ENCODE measurements at regions not wholly inside any gene's neighbourhood (a gene's known extent, or its start where the extent isn't known, plus 50 kb on each side); places are given as distances from the start of the nearest gene placed in this dataset.

GRCh38 chr2:220509096-220509757, 881.8 kb downstream of the SLC4A3 start:
- no peaks in the 10 kb centered on the region for H3K9me3 Mint-ChIP-seq (ENCODE audit: low read depth)
- H3K36me3 Mint-ChIP-seq (ENCODE audit: insufficient read depth): no peaks in the 10 kb centered on the region
- no peak for TF ChIP-seq CTCF (IDR thresholded peaks at IDR 0.05; ENCODE audit: unreplicated experiment)
- no peak for DNase-seq (ENCODE audit: low spot score, unreplicated experiment)
- H3K4me1 Mint-ChIP-seq (ENCODE audit: low read depth): peaks cover 6% of the 10 kb centered on the region
- H3K4me3 Mint-ChIP-seq (ENCODE audit: low read depth): no peak overlapping the region
- H3K27ac Mint-ChIP-seq: no peak overlapping the region
- no peaks in the 10 kb centered on the region for H3K27me3 Mint-ChIP-seq

- TF ChIP-seq CTCF (IDR thresholded peaks at IDR 0.05; ENCODE audit: unreplicated experiment): no peak
- Mint-ChIP-seq H3K27me3 (no peaks in the 10 kb centered on the region), H3K9me3 (ENCODE audit: low read depth) (no peaks in the 10 kb centered on the region), H3K27ac (no peak overlapping the region), H3K36me3 (ENCODE audit: insufficient read depth) (no peaks in the 10 kb centered on the region), H3K4me1 (ENCODE audit: low read depth) (peaks cover 4% of the 10 kb centered on the region), H3K4me3 (ENCODE audit: low read depth) (no peak overlapping the region)
- no peak for DNase-seq (ENCODE audit: low spot score, unreplicated experiment)
Measured at GRCh38 chr2:220509966-220510365, 882.5 kb downstream of the SLC4A3 start.

- no peak overlapping the region for H3K27ac Mint-ChIP-seq
- H3K4me3 Mint-ChIP-seq (ENCODE audit: low read depth): no peak overlapping the region
- DNase-seq (ENCODE audit: low spot score, unreplicated experiment): no peak
- no peaks in the 10 kb centered on the region for H3K9me3 Mint-ChIP-seq (ENCODE audit: low read depth)
- no peak for TF ChIP-seq CTCF (IDR thresholded peaks at IDR 0.05; ENCODE audit: unreplicated experiment)
- no peaks in the 10 kb centered on the region for H3K27me3 Mint-ChIP-seq
- H3K36me3 Mint-ChIP-seq (ENCODE audit: insufficient read depth): no peaks in the 10 kb centered on the region
- no peaks in the 10 kb centered on the region for H3K4me1 Mint-ChIP-seq (ENCODE audit: low read depth)
Measured at GRCh38 chr2:220510668-220511067, 883.2 kb downstream of the SLC4A3 start.

- Mint-ChIP-seq H3K4me3 (ENCODE audit: low read depth) (no peak overlapping the region), H3K27ac (no peak overlapping the region), H3K36me3 (ENCODE audit: insufficient read depth) (no peaks in the 10 kb centered on the region), H3K9me3 (ENCODE audit: low read depth) (no peaks in the 10 kb centered on the region), H3K4me1 (ENCODE audit: low read depth) (peaks cover 1% of the 10 kb centered on the region), H3K27me3 (no peaks in the 10 kb centered on the region)
- no peak for TF ChIP-seq CTCF (IDR thresholded peaks at IDR 0.05; ENCODE audit: unreplicated experiment)
- no peak for DNase-seq (ENCODE audit: low spot score, unreplicated experiment)
Measured at GRCh38 chr2:220512419-220512818, 885.0 kb downstream of the SLC4A3 start.

GRCh38 chr2:220513573-220514288, 886.3 kb downstream of the SLC4A3 start:
- Mint-ChIP-seq H3K27me3 (no peaks in the 10 kb centered on the region), H3K4me1 (ENCODE audit: low read depth) (peaks cover 1% of the 10 kb centered on the region), H3K27ac (no peak overlapping the region), H3K36me3 (ENCODE audit: insufficient read depth) (no peaks in the 10 kb centered on the region), H3K9me3 (ENCODE audit: low read depth) (no peaks in the 10 kb centered on the region), H3K4me3 (ENCODE audit: low read depth) (no peak overlapping the region)
- TF ChIP-seq CTCF (IDR thresholded peaks at IDR 0.05; ENCODE audit: unreplicated experiment): no peak
- DNase-seq (ENCODE audit: low spot score, unreplicated experiment): no peak
